C4-2B (cell line): ENCODE measurements at regions not wholly inside any gene's neighbourhood (a gene's known extent, or its start where the extent isn't known, plus 50 kb on each side); places are given as distances from the start of the nearest gene placed in this dataset.

Source experiments
- H3K27ac ChIP-seq: fragments of 450-650 bp; 2 replicates; pipeline ENCODE4 v1.5.1; 2017
- CTCF ChIP-seq: fragments of 450-650 bp; conservative IDR thresholded peaks from 2 replicates; pipeline ENCODE4 v1.5.1; 2017; ENCODE audit warnings: mild to moderate bottlenecking
- ZFX ChIP-seq: fragments of 450-650 bp; IDR thresholded peaks from 2 replicates; pipeline ENCODE4 v1.6.1; 2017

- TF ChIP-seq ZFX (no peak), CTCF (no peak)
- H3K27ac ChIP-seq = no peak overlapping the region
Measured at GRCh38 chr9:11335011-11335410, 722.2 kb upstream of the PTPRD start.

- no peak overlapping the region for H3K27ac ChIP-seq
- TF ChIP-seq CTCF (no peak), ZFX (no peak)
Measured at GRCh38 chr9:11338130-11338529, 725.3 kb upstream of the PTPRD start.

GRCh38 chr9:11340654-11341053 is 727.9 kb upstream of the PTPRD start:
- no peak for TF ChIP-seq CTCF
- no peak for TF ChIP-seq ZFX

GRCh38 chr9:11347437-11347836 is 734.6 kb upstream of the PTPRD start:
- TF ChIP-seq CTCF (no peak), ZFX (no peak)
- no peak overlapping the region for H3K27ac ChIP-seq

More at GRCh38 chr9:11340654-11341053, 727.9 kb upstream of the PTPRD start:
- no peak overlapping the region for H3K27ac ChIP-seq

- H3K27ac ChIP-seq = no peak overlapping the region
- no peak for TF ChIP-seq CTCF
- TF ChIP-seq ZFX = no peak
Measured at GRCh38 chr9:11348366-11348765, 735.6 kb upstream of the PTPRD start.

GRCh38 chr9:11349187-11349586 is 736.4 kb upstream of the PTPRD start:
- no peak for TF ChIP-seq CTCF
- no peak for TF ChIP-seq ZFX
- H3K27ac ChIP-seq = no peak overlapping the region

GRCh38 chr9:11352612-11353011 is 739.8 kb upstream of the PTPRD start:
- no peak overlapping the region for H3K27ac ChIP-seq

More at GRCh38 chr9:11352612-11353011, 739.8 kb upstream of the PTPRD start:
- no peak for TF ChIP-seq ZFX
- TF ChIP-seq CTCF = no peak
